Esophagus muscularis mucosa (tissue), 4 donors: ENCODE measurements at regions not wholly inside any gene's neighbourhood (a gene's known extent, or its start where the extent isn't known, plus 50 kb on each side); places are given as distances from the start of the nearest gene placed in this dataset.

Experiments
- DNase-seq: peaks from one replicate; pipeline ENCODE4 v3.0.0-alpha.2; 2017; ENCODE audit errors: extremely low spot score
- H3K27ac ChIP-seq, 4 donors: fragments of 200-600 bp; sonication (generic); replicated peaks in 1 of 4; 1 replicate in 3 of 4; 2 replicates in 1 of 4; pipeline ENCODE4 v1.5.1; 2016 to 2019; ENCODE audit warnings: mild to moderate bottlenecking in 1 of 4
- H3K27me3 ChIP-seq, 4 donors: fragments of 200-600 bp; sonication (generic); one replicate each; pipeline versions ENCODE4 v1.5.1 to v1.6.0; 2016 to 2019
- H3K36me3 ChIP-seq, 4 donors: fragments of 200-600 bp; sonication (generic); one replicate each; pipeline ENCODE4 v1.5.1; 2016 to 2019
- H3K4me1 ChIP-seq, 4 donors: fragments of 200-600 bp; sonication (generic); one replicate each; pipeline ENCODE4 v1.5.1; 2016 to 2019
- H3K4me3 ChIP-seq, 4 donors: fragments of 200-600 bp; sonication (generic); 1 replicate in 2 of 4; 2 replicates in 2 of 4; pipeline ENCODE4 v1.5.1; 2016 to 2019; ENCODE audit warnings: mild to moderate bottlenecking in 4 of 4, moderate library complexity in 1 of 4
- H3K9me3 ChIP-seq, 4 donors: fragments of 200-600 bp; sonication (generic); 1 replicate in 3 of 4; 2 replicates in 1 of 4; pipeline ENCODE4 v1.5.1; 2016 to 2019
- CTCF ChIP-seq, 3 experiments: fragments of 200-600 bp in 2 of 3; fragments of 450-650 bp in 1 of 3; sonication (generic) in 2 of 3; IDR thresholded peaks; one replicate each; pipeline ENCODE4 v1.5.1; 2017 to 2019; ENCODE audit warnings: antibody characterized with exemption in 3 of 3, mild to moderate bottlenecking in 2 of 3, moderate library complexity in 1 of 3
- EP300 ChIP-seq: sonication (generic); formaldehyde crosslinking; IDR thresholded peaks from one replicate; pipeline ENCODE4 v1.6.1; 2017; ENCODE audit warnings: antibody characterized with exemption
- POLR2A ChIP-seq: fragments of 450-650 bp; IDR thresholded peaks from one replicate; pipeline ENCODE4 v1.6.1; 2017; ENCODE audit warnings: antibody characterized with exemption, moderate library complexity, mild to moderate bottlenecking, low read depth
- POLR2AphosphoS5 ChIP-seq, 2 donors: sonication (generic); formaldehyde crosslinking; IDR thresholded peaks; one replicate each; pipeline ENCODE4 v1.6.1; 2017; ENCODE audit warnings: antibody characterized with exemption in 2 of 2
- WGBS: methylation state at CpG from one replicate; pipeline ENCODE4 v1.1.5; 2018; 5-methylcytosine and 5-hydroxymethylcytosine counted together
- intact Hi-C: fragments of 100-400 bp; cut with DNase I; formaldehyde crosslinking; loops from one replicate; pipeline ENCODE4 v1.15.1; 2023

- Histone ChIP-seq H3K36me3 (no peaks in the 10 kb centered on the region), H3K27ac (peak overlapping the region; percentile 21 to 65 (median 58)), H3K4me1 (peaks cover 20 to 36% (median 30%) of the 10 kb centered on the region in 4 donors), H3K27me3 (no peaks in the 10 kb centered on the region), H3K4me3 (no peak overlapping the region), H3K9me3 (no peaks in the 10 kb centered on the region)
- intact Hi-C loops: loop anchor here (5.0 kb wide), 2 partner anchors 140 to 255 kb away; no protein-coding TSS in a partner anchor
- TF ChIP-seq CTCF (IDR thresholded peaks at IDR 0.05) (peak; percentile 58 to 71 (median 70)), POLR2A (no peak), EP300 (no peak), POLR2AphosphoS5 (IDR thresholded peaks at IDR 0.05) (peak; percentile 62 to 65)
- WGBS: 29% methylated on average over 6 of the region's 6 CpGs
- no peak for DNase-seq
These were observed 313.3 kb upstream of the AKR1E2 start for GRCh38 chr10:4512671-4513240.

DNA sequence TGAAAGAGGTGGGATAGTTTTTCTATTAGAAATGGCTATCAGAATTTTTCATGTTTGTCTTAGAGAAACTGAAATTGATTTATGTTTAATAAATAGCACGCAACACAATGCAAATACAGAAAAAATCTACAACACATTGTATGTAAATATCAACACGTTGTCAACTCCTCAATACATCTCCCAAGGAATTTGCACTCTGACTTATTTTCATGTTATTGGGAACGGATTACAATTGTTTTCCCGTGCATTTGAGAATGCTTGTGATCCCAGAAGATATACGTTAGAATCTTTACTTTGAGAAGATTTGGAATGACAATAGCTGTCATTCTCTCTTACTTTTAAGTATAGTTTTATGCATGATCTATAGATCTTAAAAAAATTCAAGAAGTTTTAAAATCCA is 313.8 kb upstream of the AKR1E2 start:
- Histone ChIP-seq H3K27ac (peak overlapping the region; percentile 11 to 65 (median 38)), H3K4me3 (no peak overlapping the region), H3K27me3 (no peaks in the 10 kb centered on the region), H3K36me3 (no peaks in the 10 kb centered on the region), H3K4me1 (peaks cover 20 to 36% (median 30%) of the 10 kb centered on the region in 4 donors), H3K9me3 (no peaks in the 10 kb centered on the region)
- WGBS: 89% methylated on average over 5 of the region's 5 CpGs
- no peak for DNase-seq
- intact Hi-C loops: loop anchor here (5.0 kb wide), 2 partner anchors 140 to 255 kb away; no protein-coding TSS in a partner anchor
- TF ChIP-seq POLR2AphosphoS5 (IDR thresholded peaks at IDR 0.05) (no peak), CTCF (IDR thresholded peaks at IDR 0.05) (no peak), POLR2A (no peak), EP300 (no peak)

- no peak for DNase-seq
- H3K4me1 ChIP-seq: peaks cover 20 to 38% (median 32%) of the 10 kb centered on the region in 4 donors
- no peaks in the 10 kb centered on the region for H3K27me3 ChIP-seq
- intact Hi-C loops: loop anchor here (5.0 kb wide), 2 partner anchors 141 to 256 kb away; no protein-coding TSS in a partner anchor
- no peaks in the 10 kb centered on the region for H3K9me3 ChIP-seq
- WGBS: 59% methylated on average over 4 of the region's 4 CpGs
- TF ChIP-seq POLR2AphosphoS5 (IDR thresholded peaks at IDR 0.05) (no peak), EP300 (no peak), POLR2A (no peak), CTCF (IDR thresholded peaks at IDR 0.05) (no peak)
- no peaks in the 10 kb centered on the region for H3K36me3 ChIP-seq
- no peak overlapping the region for H3K4me3 ChIP-seq
- H3K27ac ChIP-seq: peak overlapping the region in 3 of 4 donors; percentile 11 to 65 (median 62)
These were observed 314.5 kb upstream of the AKR1E2 start for GRCh38 chr10:4511509-4511908.

- Histone ChIP-seq H3K4me1 (peaks cover 13 to 31% (median 25%) of the 10 kb centered on the region in 4 donors), H3K36me3 (no peaks in the 10 kb centered on the region), H3K4me3 (no peak overlapping the region), H3K9me3 (no peaks in the 10 kb centered on the region), H3K27me3 (no peaks in the 10 kb centered on the region), H3K27ac (no peak overlapping the region)
- WGBS: 90% methylated on average over 10 of the region's 10 CpGs
- no peak for DNase-seq
- intact Hi-C loops: no loop called here
- TF ChIP-seq EP300 (no peak), POLR2A (no peak)
These were observed 316.6 kb upstream of the AKR1E2 start for GRCh38 chr10:4509405-4509804.

DNA sequence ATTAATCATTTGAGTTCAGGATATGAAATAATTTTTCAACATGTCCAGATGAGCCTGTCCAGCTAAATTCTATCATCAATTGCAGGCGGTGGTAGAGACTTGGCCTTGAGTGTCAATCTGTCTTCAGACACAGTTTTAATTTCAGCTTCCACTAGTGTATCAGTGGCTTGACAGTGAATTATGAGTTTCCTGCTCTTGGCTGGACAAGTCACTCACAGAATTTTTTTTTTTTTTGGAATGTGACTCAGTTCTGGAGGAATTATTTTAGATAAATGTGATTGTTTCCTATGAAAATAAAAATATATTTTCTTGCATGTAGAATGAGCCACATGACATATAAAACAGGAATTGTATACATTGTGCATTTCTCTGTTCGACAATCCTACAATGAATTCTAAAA is 319.9 kb upstream of the AKR1E2 start:
- Histone ChIP-seq H3K36me3 (no peaks in the 10 kb centered on the region), H3K4me3 (no peak overlapping the region), H3K9me3 (no peaks in the 10 kb centered on the region), H3K27ac (no peak overlapping the region), H3K4me1 (peaks cover 0 to 13% (median 7%) of the 10 kb centered on the region in 4 donors), H3K27me3 (no peaks in the 10 kb centered on the region)
- 76% methylated on average over 2 of the region's 2 CpGs for WGBS
- TF ChIP-seq POLR2A (no peak), CTCF (IDR thresholded peaks at IDR 0.05) (no peak), EP300 (no peak), POLR2AphosphoS5 (IDR thresholded peaks at IDR 0.05) (no peak)
- DNase-seq: no peak
- intact Hi-C loops: no loop called here
